ENCODE measurements at regions not wholly inside any gene's neighbourhood (a gene's known extent, or its start where the extent isn't known, plus 50 kb on each side); places are given as distances from the start of the nearest gene placed in this dataset.
A peak's percentile ranks its signal among the peaks of the same experiment; 100 is the strongest.
"Not testable (repeated sequence)": the region's sequence is repeated elsewhere in the genome, so short reads cannot be mapped to it uniquely, and the experiment has no call there.

DNA sequence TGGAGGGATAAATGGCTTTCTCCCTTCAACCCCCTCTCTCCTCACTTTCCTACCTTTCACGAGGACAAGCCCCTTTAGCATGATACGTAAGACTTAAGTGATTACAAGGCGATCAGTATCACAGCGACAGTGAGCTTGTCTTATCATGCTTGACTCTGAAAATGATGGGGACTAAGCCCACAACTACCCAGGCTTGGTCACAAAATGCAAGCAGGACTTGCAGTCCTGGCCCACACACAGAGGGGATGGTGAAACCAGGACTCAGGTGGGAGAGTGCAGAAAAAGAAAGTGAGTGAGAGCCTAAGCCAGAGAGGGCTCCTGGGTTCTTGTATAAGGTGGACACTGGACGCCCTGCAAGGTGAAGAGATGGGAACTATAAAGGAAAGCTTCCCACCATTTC, 95.7 kb upstream of the ARL4C start:
- no peak for DNase-seq

DNA sequence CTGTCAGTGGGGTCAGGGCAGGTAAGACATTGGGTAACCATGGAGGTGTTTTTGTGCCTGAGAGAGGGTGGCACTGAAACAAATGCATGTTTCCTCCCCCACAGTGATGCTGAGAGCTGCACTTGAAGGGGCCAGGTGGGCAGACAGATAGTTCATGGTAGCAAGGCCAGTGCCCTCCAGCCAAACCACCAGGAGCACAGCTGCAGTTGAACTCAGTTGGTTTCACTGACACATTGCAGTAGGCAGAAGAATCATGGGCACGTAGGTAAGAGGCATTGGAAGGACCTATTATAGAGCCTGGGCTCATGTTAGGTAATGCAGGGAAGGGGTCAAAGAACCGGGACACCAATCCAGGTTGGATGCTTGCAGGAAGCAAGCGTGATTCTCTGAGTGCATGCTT, 93.2 kb upstream of the ARL4C start:
- DNase-seq: no peak

DNA sequence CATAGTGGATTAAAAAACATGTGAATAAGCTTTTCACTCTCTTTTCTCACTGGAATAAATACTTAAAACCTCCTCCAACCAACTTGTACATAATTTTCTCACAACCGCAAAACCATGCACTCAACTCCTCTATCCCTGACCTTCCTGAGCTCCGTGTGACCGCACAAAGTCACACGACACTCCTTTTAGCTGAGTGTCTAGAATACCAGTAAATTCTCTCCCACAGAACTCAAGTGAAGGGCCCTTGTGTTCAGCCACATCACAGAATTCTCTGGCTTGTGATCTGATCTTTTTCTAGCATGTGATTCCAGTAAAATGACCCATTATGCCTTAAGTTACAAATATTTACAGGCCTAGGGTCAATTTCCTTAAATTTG, 91.2 kb upstream of the ARL4C start:
- DNase-seq: no peak

DNA sequence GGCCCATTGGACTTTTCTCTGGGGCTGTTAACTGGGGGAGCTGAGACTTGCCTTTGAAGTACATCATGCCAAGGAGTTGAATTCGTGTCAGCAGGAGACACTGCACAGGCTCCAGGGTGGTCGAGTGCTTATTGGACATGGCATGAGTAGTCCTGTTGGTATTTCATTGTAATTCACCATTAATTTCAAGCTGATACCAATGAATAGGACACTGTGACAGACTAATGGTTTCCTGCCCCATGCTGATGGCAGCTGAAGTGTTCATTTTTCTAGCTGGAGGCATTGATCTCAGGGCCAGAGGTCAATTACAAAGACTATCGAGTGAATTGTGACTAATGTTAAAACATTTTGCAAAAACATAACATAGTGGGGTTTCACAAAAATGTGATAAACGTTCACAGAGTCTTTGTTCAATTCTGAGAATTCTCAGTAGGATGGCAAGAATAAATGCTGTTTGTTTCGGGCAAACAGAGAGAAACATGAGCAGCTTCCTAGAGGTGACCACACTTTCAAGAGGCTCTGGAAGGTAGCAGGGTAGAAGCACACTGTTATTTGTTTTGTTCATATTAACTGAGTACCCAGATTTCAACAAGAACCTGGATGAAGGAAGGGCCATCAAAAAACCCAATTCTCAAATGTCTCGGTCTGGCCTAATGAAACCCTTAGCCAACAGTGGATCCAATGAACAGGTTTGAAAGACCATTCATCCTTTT, 90.6 kb upstream of the ARL4C start:
- no peak for DNase-seq

DNA sequence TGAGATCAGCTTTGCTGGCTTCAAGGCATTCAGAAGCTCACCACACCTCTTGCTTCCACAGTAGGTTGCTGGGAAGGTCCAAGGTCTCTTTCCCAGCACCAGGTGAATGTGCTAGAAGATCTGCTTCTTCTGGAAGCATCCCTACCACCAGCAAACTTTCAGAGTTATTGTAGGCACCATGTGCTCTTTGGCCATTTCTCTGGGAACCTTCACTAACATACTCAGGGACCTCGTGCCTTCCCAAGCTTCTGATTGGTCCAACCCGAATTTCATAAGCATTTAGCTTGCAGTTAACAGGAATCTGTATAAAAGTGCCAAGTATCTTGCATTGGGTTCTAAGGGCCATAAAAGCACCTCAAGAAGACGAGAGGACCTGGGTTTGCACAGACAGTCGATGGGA, 86.5 kb upstream of the ARL4C start:
- DNase-seq: no peak

DNA sequence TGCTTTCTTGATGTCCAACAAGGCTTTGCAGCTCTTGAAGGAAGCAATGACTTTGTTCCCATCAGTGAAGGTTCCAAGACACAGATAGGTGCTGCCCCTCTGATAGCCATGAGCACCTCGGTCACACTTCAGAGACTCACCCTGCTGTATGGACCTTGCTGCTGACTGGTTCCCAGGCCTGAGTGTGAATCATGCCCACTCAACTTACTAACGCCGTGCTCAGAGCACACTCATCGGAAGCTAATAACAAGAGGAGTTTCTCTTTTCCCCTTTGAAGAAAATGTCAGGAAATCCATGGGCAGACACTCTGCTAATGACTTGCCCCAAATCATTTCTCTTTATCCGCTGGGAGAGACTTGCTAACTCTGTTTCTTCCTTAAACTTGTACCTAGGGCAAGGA, 83.8 kb upstream of the ARL4C start:
- no peak for DNase-seq

DNA sequence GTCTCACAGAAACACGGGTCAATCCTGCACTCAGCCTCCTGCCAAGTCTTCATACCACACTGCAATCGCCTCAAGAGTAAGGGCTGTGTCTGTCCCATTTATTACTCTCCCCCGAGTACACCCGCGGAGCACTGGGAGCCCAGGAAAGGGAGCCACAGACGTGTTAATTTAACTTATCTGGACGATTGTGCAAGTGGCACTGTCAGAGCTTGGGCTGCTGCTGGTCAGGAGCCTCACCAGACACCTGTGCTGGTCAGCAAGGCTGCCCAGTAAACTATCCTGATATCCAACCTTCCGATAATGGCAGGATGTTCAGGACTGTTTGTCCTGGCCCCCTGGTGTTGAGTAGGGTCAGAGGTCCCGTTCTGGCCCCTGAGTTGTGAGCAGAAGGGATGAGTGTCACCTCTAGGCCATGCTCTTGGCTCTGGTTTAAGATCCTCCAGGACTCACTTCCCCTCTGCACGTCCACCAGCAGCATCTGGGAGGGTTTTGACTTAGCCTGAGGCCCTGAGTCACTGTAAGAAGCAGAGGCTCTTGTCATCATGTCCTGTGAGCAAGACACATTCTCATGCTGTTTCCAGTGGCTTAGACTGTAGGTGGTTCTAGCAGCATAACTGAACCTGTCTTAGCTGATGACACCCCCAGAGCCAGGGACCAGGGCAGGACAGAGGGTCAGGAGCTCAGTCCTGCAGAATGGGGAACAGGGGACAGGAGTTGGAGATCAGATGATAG, 82.5 kb upstream of the ARL4C start:
- no peak for DNase-seq

DNA sequence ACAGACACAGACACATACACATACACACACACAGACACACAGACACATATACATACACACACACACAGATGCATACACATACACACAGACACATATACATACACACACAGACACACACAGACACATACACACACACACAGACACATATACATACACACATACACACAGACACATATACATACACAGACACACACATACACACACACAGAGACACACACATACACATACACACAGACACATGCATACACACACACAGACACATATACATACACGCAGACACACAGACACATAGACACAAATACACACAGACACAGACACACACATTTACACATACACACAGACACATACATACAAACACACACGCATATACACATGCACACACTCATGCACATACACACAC, 81.5 kb upstream of the ARL4C start:
- no peak for DNase-seq

DNA sequence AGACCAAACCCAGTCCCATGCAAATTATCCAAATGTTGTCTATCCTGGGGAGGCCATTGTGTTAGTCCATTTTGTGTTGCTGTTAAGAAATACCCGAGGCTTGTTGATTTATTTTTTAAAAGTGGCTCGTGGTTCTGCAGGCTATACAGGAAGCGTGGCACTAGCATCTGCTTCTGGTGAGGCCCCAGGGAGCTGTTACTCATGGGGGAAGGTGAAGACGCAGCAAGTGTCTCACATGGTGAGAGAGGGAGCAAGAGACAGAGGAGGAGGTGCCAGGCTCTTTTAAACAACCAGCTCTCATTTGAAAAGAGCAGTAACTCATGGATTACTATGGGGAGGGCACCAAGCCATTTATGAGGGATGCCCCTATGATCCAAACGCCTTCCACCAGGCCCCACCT, 80.3 kb upstream of the ARL4C start:
- DNase-seq: no peak

DNA sequence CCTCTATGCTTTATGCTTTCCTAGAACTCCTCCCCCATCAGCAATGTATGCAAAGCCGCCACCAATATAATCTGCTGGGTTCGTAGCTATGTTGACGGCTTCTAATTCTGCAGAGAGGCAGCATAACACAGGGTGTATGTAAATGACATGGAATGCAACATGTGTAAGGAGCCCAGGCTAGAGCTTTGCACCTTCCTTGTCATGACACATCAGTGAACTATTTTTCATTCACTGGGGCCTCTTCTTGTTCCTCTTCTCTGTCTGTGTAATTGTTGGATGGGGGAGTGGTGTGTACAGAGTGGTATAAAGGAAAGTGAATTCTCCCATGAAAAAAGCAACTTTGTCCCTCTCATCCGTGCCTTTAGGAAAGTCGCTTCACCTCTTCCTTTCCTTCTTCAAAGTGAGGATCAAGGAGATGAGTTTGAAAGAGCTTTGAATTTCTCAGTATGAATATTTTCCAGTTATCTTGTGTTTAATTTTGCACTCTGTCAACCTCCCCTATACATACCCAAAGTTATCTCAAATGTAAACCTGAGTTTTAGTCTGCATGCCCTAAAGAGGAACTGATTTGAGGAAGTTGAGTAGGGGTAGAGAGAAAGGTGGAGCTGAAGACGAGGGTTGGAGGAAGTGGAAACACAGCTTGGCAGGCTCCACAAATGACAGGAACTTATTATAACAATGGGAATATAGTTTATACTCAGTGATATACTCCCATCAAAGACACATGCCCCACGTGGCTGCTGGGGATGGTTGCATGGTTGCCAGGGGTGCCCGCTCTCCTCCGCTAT, 74.9 kb upstream of the ARL4C start:
- DNase-seq: no peak

DNA sequence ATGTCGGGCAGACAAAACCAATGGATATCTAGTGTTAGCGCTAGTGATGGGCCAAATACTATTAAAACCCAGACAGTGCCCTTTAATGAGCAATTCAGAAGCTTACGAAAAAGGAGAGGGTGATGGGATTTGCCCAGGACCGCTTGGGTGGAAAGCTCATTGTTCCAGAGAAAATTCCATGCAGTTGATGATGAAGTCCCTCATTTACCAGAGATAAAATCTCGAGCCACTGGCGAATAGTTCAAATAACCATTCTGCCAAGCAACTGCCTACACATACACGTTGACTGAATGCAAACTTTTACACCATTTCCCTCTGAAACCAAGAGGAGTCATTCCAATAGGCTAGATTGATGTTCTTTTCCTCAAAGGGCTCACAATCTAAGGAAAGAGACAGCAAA, 73.6 kb upstream of the ARL4C start:
- no peak for DNase-seq

DNA sequence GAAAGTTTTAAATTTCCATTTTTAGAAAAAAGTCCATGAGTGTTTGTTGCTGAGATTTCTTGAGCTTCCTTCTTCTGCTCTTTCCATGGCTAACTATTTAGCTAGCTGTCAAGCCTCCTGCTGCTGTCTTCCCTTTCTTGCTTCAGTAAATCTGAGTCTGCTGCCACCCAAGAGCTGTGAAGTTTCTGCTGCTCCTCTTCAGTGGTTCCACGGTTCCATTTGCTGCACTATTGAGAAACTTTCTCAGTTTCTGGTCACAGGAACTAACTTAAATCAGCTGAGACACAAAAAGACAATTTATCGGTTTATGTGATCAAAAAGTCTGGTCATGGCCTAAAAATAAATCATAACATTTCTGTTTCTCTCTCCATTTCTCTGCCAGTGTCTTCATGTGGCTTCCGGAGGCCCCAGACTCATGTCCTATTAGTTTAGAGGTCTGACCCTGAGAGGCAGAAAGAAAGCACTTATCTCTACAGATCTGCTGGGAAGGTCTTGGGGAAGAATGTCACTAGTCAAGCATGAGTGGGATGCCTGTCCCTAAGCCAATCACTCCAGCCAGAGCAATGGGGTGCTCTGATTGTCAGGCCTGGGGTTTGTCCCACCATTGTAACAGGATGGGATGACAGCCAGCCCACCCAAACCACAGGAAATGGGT, 73.0 kb upstream of the ARL4C start:
- no peak for DNase-seq

DNA sequence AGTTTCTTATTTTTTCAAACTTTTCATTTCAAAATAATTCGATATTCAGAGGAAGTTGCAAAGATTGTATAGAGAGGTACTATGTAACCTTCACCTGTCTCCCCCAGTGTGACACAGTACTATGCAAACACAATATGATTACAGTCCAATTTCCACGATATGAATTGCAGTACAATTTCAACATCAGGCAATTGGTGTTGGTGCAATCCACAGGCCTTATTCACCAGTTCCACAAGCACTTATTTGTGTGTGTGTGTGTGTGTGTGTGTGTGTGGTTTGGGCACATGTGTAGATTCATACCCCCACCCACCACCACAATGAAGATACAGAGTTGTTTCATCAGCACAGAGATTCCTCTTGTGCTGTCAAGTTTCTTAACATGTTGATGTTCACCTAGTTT, 69.7 kb upstream of the ARL4C start:
- DNase-seq: no peak

DNA sequence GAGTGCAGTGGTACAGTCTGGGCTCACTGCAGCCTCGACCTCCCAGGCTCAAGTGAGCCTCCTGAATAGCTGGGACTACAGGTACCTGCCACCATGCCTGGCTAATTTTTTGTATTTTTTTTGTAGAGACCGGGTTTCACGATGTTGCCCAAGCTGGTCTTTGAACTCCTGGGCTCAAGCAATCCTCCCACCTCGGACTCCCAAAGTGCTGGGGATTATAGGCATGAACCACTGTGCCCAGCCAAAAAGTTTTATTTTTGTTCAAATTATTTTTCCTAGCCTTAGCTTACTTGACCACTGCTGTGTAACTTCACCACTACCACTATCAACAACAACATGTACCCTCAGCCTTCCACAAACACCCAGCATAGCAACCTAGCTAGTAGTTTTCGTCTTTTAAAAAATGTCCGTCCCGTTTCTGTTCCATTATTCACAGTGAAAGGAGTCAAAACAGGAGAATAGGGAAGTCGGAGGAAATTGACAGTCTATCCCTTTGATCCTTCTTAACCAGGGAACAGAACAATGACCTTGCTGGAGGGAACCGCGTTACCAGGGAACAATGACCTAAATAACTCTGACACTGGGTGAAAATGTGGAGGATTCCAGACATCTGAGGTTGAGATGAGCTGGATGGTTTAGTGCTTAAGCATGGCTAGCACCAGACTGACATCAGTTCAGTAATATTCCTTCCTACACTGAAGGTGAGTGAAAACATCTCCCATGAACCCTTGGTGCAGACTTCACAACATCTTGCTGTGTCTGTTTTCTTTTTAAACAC, 69.2 kb upstream of the ARL4C start:
- DNase-seq: no peak

DNA sequence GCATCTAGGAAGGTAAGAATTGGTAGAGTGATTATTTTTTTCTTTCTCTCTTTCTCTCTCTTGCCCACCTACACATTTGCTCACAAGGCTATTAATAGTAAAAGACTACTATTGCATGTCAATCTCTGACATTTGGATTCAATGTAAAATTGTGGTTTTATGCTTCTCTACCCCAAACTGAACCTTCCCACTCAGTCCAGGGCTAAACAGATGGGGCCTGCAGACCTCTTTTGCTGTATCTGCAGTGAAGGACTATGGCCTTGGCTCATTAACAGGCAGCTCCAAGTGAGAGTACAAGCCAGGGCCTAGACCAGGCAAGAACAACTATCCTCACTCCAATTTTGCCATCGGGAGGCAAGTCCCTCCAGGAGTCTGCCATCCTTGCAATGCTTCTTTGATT, 68.3 kb upstream of the ARL4C start:
- DNase-seq: peak; percentile 23

DNA sequence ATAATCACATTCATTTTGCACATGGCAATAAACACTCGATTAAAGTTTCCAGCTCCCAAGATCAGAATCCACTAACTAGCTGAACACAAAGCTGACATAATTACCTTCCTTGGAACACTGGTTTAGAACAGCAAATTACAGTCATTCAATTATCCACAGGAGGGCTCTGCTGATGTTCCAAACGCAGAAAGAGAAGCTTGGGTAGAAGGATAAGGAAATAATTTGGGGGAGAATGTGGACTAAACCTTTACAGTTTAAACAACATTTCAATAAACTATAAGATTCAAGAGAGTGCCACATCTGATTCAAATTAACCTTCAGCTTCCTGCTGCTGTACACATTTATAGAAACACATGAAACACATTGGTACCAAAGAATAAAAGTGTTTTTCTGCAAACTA, 67.8 kb upstream of the ARL4C start:
- peak; percentile 96 for DNase-seq

DNA sequence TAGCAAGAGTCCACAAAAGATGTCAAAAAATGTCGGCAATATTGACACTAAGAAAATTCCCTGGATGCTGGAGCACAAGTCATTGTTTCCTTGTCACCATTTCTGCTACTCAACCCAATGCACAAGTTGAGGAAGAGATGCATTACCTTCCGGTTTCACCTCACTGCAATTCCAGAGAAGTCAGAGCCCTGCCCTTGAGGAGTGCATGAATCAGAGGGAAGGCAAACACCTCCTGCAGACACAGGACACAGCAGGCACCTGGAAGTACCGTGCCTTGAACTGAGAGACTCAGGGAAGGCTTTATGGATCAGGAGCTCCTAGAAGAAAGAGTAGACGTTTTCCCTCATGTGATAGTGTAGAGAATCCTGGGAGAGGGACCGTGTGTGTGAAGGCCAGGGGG, 62.7 kb upstream of the ARL4C start:
- DNase-seq: no peak

DNA sequence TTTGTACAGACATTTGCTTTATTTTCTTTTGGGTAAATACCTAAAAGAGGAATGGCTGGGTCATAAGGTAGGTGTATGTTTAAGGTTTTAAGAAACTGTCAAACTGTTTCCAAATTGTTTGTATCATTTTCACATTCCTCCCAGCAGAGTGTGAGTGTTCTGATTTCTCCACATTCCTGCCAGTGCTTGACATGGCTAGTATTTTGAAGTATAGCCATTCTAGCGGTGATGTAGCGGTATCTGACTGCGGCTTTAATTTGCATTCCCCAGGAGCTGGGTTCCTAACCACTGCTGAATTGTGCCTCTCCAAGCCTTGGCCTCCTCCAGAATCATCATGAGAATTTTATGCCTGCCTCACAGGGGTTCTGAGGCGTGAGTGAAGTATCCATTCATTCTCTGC, 61.8 kb upstream of the ARL4C start:
- no peak for DNase-seq

DNA sequence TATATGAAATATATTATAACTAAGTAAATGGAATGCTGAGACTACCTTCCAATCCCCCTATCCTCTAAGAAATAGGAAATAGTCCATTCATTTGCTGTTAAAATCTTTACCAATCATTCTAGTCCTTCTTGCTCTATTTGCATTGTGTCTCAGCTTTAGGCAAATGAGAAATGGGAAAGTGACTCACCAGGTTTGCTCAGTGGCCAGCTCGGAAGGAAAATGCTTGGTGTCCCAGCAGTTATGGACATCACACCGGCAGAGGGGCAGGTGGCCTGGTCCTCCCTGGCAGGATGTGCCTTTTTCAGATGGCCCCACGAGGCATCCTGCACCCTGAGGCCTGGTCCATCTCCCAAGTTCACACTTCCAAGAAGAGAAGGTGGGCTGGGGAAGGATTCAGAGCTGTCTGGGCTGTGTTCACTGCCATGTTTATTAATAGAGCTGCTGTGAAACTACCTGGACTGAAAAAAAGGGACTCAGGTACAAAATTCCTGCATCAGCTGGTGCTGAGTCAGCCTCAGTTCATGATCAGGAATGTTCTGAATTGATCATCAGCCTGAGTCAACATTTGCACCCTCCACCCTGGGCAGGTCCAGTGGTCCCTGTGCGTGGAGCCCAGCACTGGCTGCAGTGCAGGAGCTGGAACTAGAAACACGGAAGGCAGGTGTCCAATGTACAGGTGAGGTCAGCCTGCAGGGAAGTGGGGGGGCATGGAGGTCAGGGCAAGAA, 60.1 kb upstream of the ARL4C start:
- no peak for DNase-seq

DNA sequence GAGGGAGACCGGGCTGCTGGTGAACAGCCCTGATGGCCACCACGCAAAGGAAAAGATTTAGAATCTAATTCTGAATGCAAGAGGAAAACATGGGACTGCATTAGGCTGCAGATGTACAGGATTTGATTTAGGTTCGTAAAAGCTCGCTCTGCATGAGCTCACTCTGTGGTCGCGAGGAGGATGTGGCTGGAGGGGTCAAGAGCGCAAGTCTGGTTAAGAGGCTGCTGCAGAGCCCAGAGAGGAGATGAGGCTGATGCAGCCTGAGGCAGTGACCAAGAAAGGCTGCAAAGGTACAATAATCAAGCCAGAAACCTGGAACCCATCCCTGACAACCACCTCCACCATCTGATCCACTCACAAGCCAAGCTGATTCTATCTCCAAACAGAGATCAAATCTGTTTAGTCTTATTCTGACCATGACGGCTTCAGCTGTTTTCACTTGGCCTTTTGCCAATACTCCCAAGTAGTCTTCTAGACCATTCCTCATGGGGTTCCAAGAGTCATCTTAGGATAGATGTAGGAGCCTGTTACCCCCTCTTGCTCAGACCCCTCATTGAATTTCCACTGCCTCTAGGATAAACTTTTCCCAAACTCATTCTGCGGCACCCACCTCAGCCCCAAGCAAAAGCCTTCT, 58.9 kb upstream of the ARL4C start:
- no peak for DNase-seq

DNA sequence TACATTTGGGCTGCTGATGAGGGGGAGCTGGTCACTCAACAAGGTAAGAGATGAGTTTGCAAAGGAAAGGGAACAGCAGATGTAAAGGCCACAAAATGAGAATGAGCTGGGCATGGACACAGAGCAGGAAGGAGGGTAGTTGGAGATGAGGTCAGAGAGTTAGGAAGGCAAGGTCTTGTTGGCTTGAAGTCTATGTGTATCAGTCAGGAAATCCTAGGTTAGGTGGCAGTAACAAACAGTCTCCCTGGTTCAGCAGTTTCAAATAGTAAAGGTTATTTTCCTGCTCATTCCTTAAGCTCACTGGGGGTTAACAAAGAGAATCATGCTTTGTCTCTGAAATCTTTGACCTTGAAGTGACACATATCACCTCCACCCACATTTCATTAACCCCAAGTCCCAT, 58.3 kb upstream of the ARL4C start:
- DNase-seq: no peak

DNA sequence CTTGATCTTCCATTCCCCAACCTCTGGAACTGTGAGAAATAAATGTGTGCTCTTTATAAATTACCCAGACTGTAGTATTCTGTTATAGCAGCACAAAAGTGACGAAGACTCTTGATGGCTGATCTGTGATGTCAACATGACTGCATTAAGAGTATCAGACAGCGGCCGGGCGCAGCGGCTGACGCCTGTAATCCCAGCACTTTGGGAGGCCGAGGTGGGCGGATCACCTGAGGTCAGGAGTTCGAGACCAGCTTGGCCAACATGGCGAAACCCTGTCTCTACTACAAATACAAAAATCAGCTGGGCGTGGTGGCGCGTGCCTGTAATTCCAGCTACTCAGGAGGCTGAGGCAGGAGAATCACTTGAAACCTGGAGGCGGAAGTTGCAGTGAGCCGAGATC, 56.3 kb upstream of the ARL4C start:
- DNase-seq: not testable (repeated sequence)
